ENCODE measurements at regions not wholly inside any gene's neighbourhood (a gene's known extent, or its start where the extent isn't known, plus 50 kb on each side); places are given as distances from the start of the nearest gene placed in this dataset.

- no peaks in the 10 kb centered on the region for H3K9me3 ChIP-seq (ENCODE audit: control insufficient read depth, low read length)
- 100% methylated on average over 1 of the region's 3 CpGs; no CpG with 5 or more reads in 1 of the 2 experiments for WGBS, 2 experiments (ENCODE audit: insufficient coverage in 2 of 2)
Measured at GRCh38 chr6:170069611-170070010, 221.3 kb downstream of the DLL1 start.

GRCh38 chr6:170068496-170068895, 222.4 kb downstream of the DLL1 start:
- Histone ChIP-seq H3K9me3 (ENCODE audit: control insufficient read depth, low read length) (no peaks in the 10 kb centered on the region), H3K4me3 (ENCODE audit: extremely low read depth, insufficient read depth, low read length, poor library complexity, severe bottlenecking) (no peak overlapping the region), H3K4me1 (ENCODE audit: control insufficient read depth, insufficient read depth, low read length, poor library complexity, severe bottlenecking) (no peaks in the 10 kb centered on the region), H3K27ac (ENCODE audit: low read depth, low read length, severe bottlenecking) (no peak overlapping the region), H3K36me3 (ENCODE audit: control insufficient read depth, insufficient read depth, low read length) (no peaks in the 10 kb centered on the region)
- WGBS, 2 experiments (ENCODE audit: insufficient coverage in 2 of 2), result 95 to 97% methylated on average over 5 to 7 of the region's 7 CpGs

More at GRCh38 chr6:170069611-170070010, 221.3 kb downstream of the DLL1 start:
- no peaks in the 10 kb centered on the region for H3K36me3 ChIP-seq (ENCODE audit: control insufficient read depth, insufficient read depth, low read length)
- H3K27ac ChIP-seq (ENCODE audit: low read depth, low read length, severe bottlenecking), result no peak overlapping the region
- no peaks in the 10 kb centered on the region for H3K4me1 ChIP-seq (ENCODE audit: control insufficient read depth, insufficient read depth, low read length, poor library complexity, severe bottlenecking)
- H3K4me3 ChIP-seq (ENCODE audit: extremely low read depth, insufficient read depth, low read length, poor library complexity, severe bottlenecking), result no peak overlapping the region

- Histone ChIP-seq H3K4me3 (ENCODE audit: extremely low read depth, insufficient read depth, low read length, poor library complexity, severe bottlenecking) (no peak overlapping the region), H3K9me3 (ENCODE audit: control insufficient read depth, low read length) (no peaks in the 10 kb centered on the region), H3K4me1 (ENCODE audit: control insufficient read depth, insufficient read depth, low read length, poor library complexity, severe bottlenecking) (no peaks in the 10 kb centered on the region), H3K27ac (ENCODE audit: low read depth, low read length, severe bottlenecking) (no peak overlapping the region), H3K36me3 (ENCODE audit: control insufficient read depth, insufficient read depth, low read length) (no peaks in the 10 kb centered on the region)
- WGBS, 2 experiments (ENCODE audit: insufficient coverage in 2 of 2), result 91 to 94% methylated on average over 11 to 12 of the region's 12 CpGs
Measured at GRCh38 chr6:170067923-170068360, 222.9 kb downstream of the DLL1 start.

- 63 to 78% methylated on average over 16 to 18 of the region's 18 CpGs for WGBS, 2 experiments (ENCODE audit: insufficient coverage in 2 of 2)
Measured at GRCh38 chr6:170067181-170067641, 223.7 kb downstream of the DLL1 start.

GRCh38 chr6:170066679-170067078, 224.2 kb downstream of the DLL1 start:
- no peak overlapping the region for H3K4me3 ChIP-seq (ENCODE audit: extremely low read depth, insufficient read depth, low read length, poor library complexity, severe bottlenecking)
- H3K27ac ChIP-seq (ENCODE audit: low read depth, low read length, severe bottlenecking), result no peak overlapping the region
- whole genome bisulfite sequencing, 2 experiments (ENCODE audit: insufficient coverage in 2 of 2), result 65 to 83% methylated on average over 6 to 8 of the region's 8 CpGs
- no peaks in the 10 kb centered on the region for H3K4me1 ChIP-seq (ENCODE audit: control insufficient read depth, insufficient read depth, low read length, poor library complexity, severe bottlenecking)
- no peaks in the 10 kb centered on the region for H3K36me3 ChIP-seq (ENCODE audit: control insufficient read depth, insufficient read depth, low read length)
- no peaks in the 10 kb centered on the region for H3K9me3 ChIP-seq (ENCODE audit: control insufficient read depth, low read length)

More at GRCh38 chr6:170067181-170067641, 223.7 kb downstream of the DLL1 start:
- Histone ChIP-seq H3K9me3 (ENCODE audit: control insufficient read depth, low read length) (no peaks in the 10 kb centered on the region), H3K4me1 (ENCODE audit: control insufficient read depth, insufficient read depth, low read length, poor library complexity, severe bottlenecking) (no peaks in the 10 kb centered on the region), H3K4me3 (ENCODE audit: extremely low read depth, insufficient read depth, low read length, poor library complexity, severe bottlenecking) (no peak overlapping the region), H3K27ac (ENCODE audit: low read depth, low read length, severe bottlenecking) (no peak overlapping the region), H3K36me3 (ENCODE audit: control insufficient read depth, insufficient read depth, low read length) (no peaks in the 10 kb centered on the region)

- no peaks in the 10 kb centered on the region for H3K36me3 ChIP-seq (ENCODE audit: control insufficient read depth, insufficient read depth, low read length)
- WGBS, 2 experiments (ENCODE audit: insufficient coverage in 2 of 2), result 74 to 82% methylated on average over 13 to 14 of the region's 16 CpGs
- no peak overlapping the region for H3K27ac ChIP-seq (ENCODE audit: low read depth, low read length, severe bottlenecking)
- no peak overlapping the region for H3K4me3 ChIP-seq (ENCODE audit: extremely low read depth, insufficient read depth, low read length, poor library complexity, severe bottlenecking)
- H3K4me1 ChIP-seq (ENCODE audit: control insufficient read depth, insufficient read depth, low read length, poor library complexity, severe bottlenecking), result no peaks in the 10 kb centered on the region
- H3K9me3 ChIP-seq (ENCODE audit: control insufficient read depth, low read length), result no peaks in the 10 kb centered on the region
Measured at GRCh38 chr6:170063851-170064602, 226.9 kb downstream of the DLL1 start.

GRCh38 chr6:170063431-170063830, 227.4 kb downstream of the DLL1 start:
- Histone ChIP-seq H3K27ac (ENCODE audit: low read depth, low read length, severe bottlenecking) (no peak overlapping the region), H3K9me3 (ENCODE audit: control insufficient read depth, low read length) (no peaks in the 10 kb centered on the region), H3K4me1 (ENCODE audit: control insufficient read depth, insufficient read depth, low read length, poor library complexity, severe bottlenecking) (no peaks in the 10 kb centered on the region), H3K36me3 (ENCODE audit: control insufficient read depth, insufficient read depth, low read length) (no peaks in the 10 kb centered on the region), H3K4me3 (ENCODE audit: extremely low read depth, insufficient read depth, low read length, poor library complexity, severe bottlenecking) (no peak overlapping the region)
- WGBS, 2 experiments (ENCODE audit: insufficient coverage in 2 of 2), result 74 to 77% methylated on average over 13 of the region's 16 CpGs

GRCh38 chr6:170062915-170063241, 228.0 kb downstream of the DLL1 start:
- H3K4me1 ChIP-seq (ENCODE audit: control insufficient read depth, insufficient read depth, low read length, poor library complexity, severe bottlenecking), result no peaks in the 10 kb centered on the region
- no peak overlapping the region for H3K4me3 ChIP-seq (ENCODE audit: extremely low read depth, insufficient read depth, low read length, poor library complexity, severe bottlenecking)
- H3K9me3 ChIP-seq (ENCODE audit: control insufficient read depth, low read length), result no peaks in the 10 kb centered on the region
- H3K36me3 ChIP-seq (ENCODE audit: control insufficient read depth, insufficient read depth, low read length), result no peaks in the 10 kb centered on the region
- 82 to 92% methylated on average over 10 to 12 of the region's 12 CpGs for WGBS, 2 experiments (ENCODE audit: insufficient coverage in 2 of 2)
- no peak overlapping the region for H3K27ac ChIP-seq (ENCODE audit: low read depth, low read length, severe bottlenecking)

- H3K9me3 ChIP-seq (ENCODE audit: control insufficient read depth, low read length), result no peaks in the 10 kb centered on the region
Measured at GRCh38 chr6:170062209-170062914, 228.5 kb downstream of the DLL1 start.

GRCh38 chr6:170058878-170059485, 231.9 kb downstream of the DLL1 start:
- Histone ChIP-seq H3K4me1 (ENCODE audit: control insufficient read depth, insufficient read depth, low read length, poor library complexity, severe bottlenecking) (no peaks in the 10 kb centered on the region), H3K27ac (ENCODE audit: low read depth, low read length, severe bottlenecking) (no peak overlapping the region), H3K9me3 (ENCODE audit: control insufficient read depth, low read length) (no peaks in the 10 kb centered on the region), H3K4me3 (ENCODE audit: extremely low read depth, insufficient read depth, low read length, poor library complexity, severe bottlenecking) (no peak overlapping the region), H3K36me3 (ENCODE audit: control insufficient read depth, insufficient read depth, low read length) (no peaks in the 10 kb centered on the region)
- WGBS, 2 experiments (ENCODE audit: insufficient coverage in 2 of 2), result 93 to 96% methylated on average over 18 to 21 of the region's 22 CpGs

More at GRCh38 chr6:170062209-170062914, 228.5 kb downstream of the DLL1 start:
- Histone ChIP-seq H3K36me3 (ENCODE audit: control insufficient read depth, insufficient read depth, low read length) (no peaks in the 10 kb centered on the region), H3K4me1 (ENCODE audit: control insufficient read depth, insufficient read depth, low read length, poor library complexity, severe bottlenecking) (no peaks in the 10 kb centered on the region), H3K27ac (ENCODE audit: low read depth, low read length, severe bottlenecking) (no peak overlapping the region), H3K4me3 (ENCODE audit: extremely low read depth, insufficient read depth, low read length, poor library complexity, severe bottlenecking) (no peak overlapping the region)
- 88 to 91% methylated on average over 13 to 14 of the region's 15 CpGs for WGBS, 2 experiments (ENCODE audit: insufficient coverage in 2 of 2)

Data from mesodermal cell (in vitro differentiated cells).